SK-N-SH (cell line): ENCODE measurements at regions not wholly inside any gene's neighbourhood (a gene's known extent, or its start where the extent isn't known, plus 50 kb on each side); places are given as distances from the start of the nearest gene placed in this dataset.

Experiments used
- CTCF ChIA-PET: fragments of 300-600, 350-600 bp; formaldehyde crosslinking; extraction: SDS; loops from one replicate; lab custom pipeline; 2021; lab: Yijun Ruan, JAX
- POLR2A ChIA-PET: fragments of 350-600 bp; sonication (Branson Sonifier 250); formaldehyde crosslinking; extraction: SDS; loops from one replicate; lab custom pipeline; 2020; ENCODE audit warnings: antibody characterized with exemption, inconsistent platforms; lab: Yijun Ruan, JAX
- DNase-seq: peaks from one replicate; pipeline ENCODE4 v3.0.0; 2012
- H2AFZ ChIP-seq: fragments of 200-600 bp; sonication (generic); 2 replicates; pipeline ENCODE4 v1.8.1; 2016; ENCODE audit warnings: antibody characterized with exemption, mild to moderate bottlenecking, low read depth
- H3F3A ChIP-seq: fragments of 200-600 bp; sonication (generic); replicated peaks from 2 replicates; pipeline ENCODE3; 2016; ENCODE audit warnings: antibody characterized with exemption, mild to moderate bottlenecking; ENCODE audit not compliant: insufficient read depth
- H3K27ac ChIP-seq, 2 experiments: fragments of 200-500 bp in 1 of 2; fragments of 200-600 bp in 1 of 2; sonication (Bioruptor generic) in 1 of 2; sonication (generic), shearing (Covaris generic) in 1 of 2; 2 replicates each; pipeline versions ENCODE4 v1.5.1 to v1.6.1; 2014 to 2016; ENCODE audit warnings: low read depth in 2 of 2, inconsistent platforms in 1 of 2, low read length in 1 of 2, mild to moderate bottlenecking in 1 of 2, mixed read lengths in 1 of 2
- H3K27me3 ChIP-seq: fragments of 200-600 bp; sonication (generic), shearing (Covaris generic); 2 replicates; pipeline ENCODE4 v1.6.1; 2016; ENCODE audit warnings: mixed run types; ENCODE audit not compliant: insufficient read depth
- H3K36me3 ChIP-seq, 2 experiments: fragments of 200-500 bp in 1 of 2; fragments of 200-600 bp in 1 of 2; sonication (Bioruptor generic) in 1 of 2; sonication (generic) in 1 of 2; replicated peaks in 1 of 2; 2 replicates each; pipeline versions ENCODE3 to v1.5.1; 2014 to 2016; ENCODE audit warnings: low read length in 1 of 2, mild to moderate bottlenecking in 1 of 2; ENCODE audit not compliant: insufficient read depth in 2 of 2, control insufficient read depth in 1 of 2
- H3K4me1 ChIP-seq, 2 experiments: fragments of 200-500 bp in 1 of 2; fragments of 200-600 bp in 1 of 2; sonication (Bioruptor generic) in 1 of 2; sonication (generic), shearing (Covaris generic) in 1 of 2; 2 replicates each; pipeline versions ENCODE4 v1.5.1 to v1.6.1; 2014 to 2016; ENCODE audit warnings: low read depth in 1 of 2, low read length in 1 of 2, mixed run types in 1 of 2; ENCODE audit not compliant: insufficient read depth in 2 of 2, control insufficient read depth in 1 of 2
- H3K4me2 ChIP-seq: fragments of 200-600 bp; sonication (generic), shearing (Covaris generic); 2 replicates; pipeline ENCODE4 v1.6.1; 2017; ENCODE audit warnings: mixed run types
- H3K4me3 ChIP-seq, 2 experiments: fragments of 200-500 bp in 1 of 2; fragments of 200-600 bp in 1 of 2; sonication (Bioruptor generic) in 1 of 2; sonication (generic), shearing (Covaris generic) in 1 of 2; 2 replicates each; pipeline versions ENCODE4 v1.5.1 to v1.8.1; 2014 to 2016; ENCODE audit warnings: low read depth in 2 of 2, inconsistent platforms in 1 of 2, low read length in 1 of 2, mild to moderate bottlenecking in 1 of 2, mixed read lengths in 1 of 2, moderate library complexity in 1 of 2
- H3K79me2 ChIP-seq: fragments of 200-600 bp; sonication (generic); 2 replicates; pipeline ENCODE4 v1.8.1; 2017; ENCODE audit warnings: mild to moderate bottlenecking; ENCODE audit not compliant: insufficient read depth
- H3K9ac ChIP-seq: fragments of 200-600 bp; sonication (generic); 2 replicates; pipeline ENCODE4 v1.6.1; 2017; ENCODE audit warnings: mixed run types
- H3K9me2 ChIP-seq: fragments of 200-600 bp; sonication (generic); 2 replicates; pipeline ENCODE4 v1.6.1; 2017; ENCODE audit warnings: mixed run types
- H3K9me3 ChIP-seq: fragments of 200-600 bp; sonication (generic); 2 replicates; pipeline ENCODE4 v1.6.1; 2017; ENCODE audit warnings: mixed run types, mild to moderate bottlenecking, moderate library complexity
- H4K20me1 ChIP-seq: fragments of 200-600 bp; sonication (generic); 2 replicates; pipeline ENCODE4 v1.6.1; 2017; ENCODE audit warnings: mild to moderate bottlenecking, mixed run types; ENCODE audit not compliant: insufficient read depth
- CHD2 ChIP-seq: fragments of 150-350 bp; IDR thresholded peaks from 2 replicates; pipeline ENCODE4 v1.6.1; 2018; ENCODE audit warnings: low read length; ENCODE audit not compliant: partially characterized antibody
- ELF1 ChIP-seq: IDR thresholded peaks from 2 replicates; pipeline ENCODE4 v1.4.0; 2012
- EP300 ChIP-seq, 2 experiments: IDR thresholded peaks; 2 replicates each; pipeline versions ENCODE4 v1.4.0 to v1.6.1; 2012; ENCODE audit warnings: borderline replicate concordance in 1 of 2, low read depth in 1 of 2, low read length in 1 of 2
- FOSL2 ChIP-seq: IDR thresholded peaks from 2 replicates; pipeline ENCODE4 v1.4.0; 2012; ENCODE audit warnings: low read depth, mild to moderate bottlenecking, moderate library complexity, borderline replicate concordance
- JUND ChIP-seq: IDR thresholded peaks from 2 replicates; pipeline ENCODE4 v1.4.0; 2012
- NFIC ChIP-seq: IDR thresholded peaks from 2 replicates; pipeline ENCODE4 v1.4.0; 2012; ENCODE audit warnings: borderline replicate concordance
- NRF1 ChIP-seq: IDR thresholded peaks from 2 replicates; pipeline ENCODE4 v1.6.1; 2012; ENCODE audit warnings: low read depth, mild to moderate bottlenecking, low read length
- POLR2AphosphoS5 ChIP-seq: IDR thresholded peaks from 2 replicates; pipeline ENCODE4 v1.6.1; 2012; ENCODE audit warnings: low read depth, low read length
- RCOR1 ChIP-seq: fragments of 150-350 bp; IDR thresholded peaks from 2 replicates; pipeline ENCODE4 v1.6.1; 2017; ENCODE audit warnings: antibody characterized with exemption, low read length
- REST ChIP-seq: IDR thresholded peaks from 2 replicates; pipeline ENCODE4 v1.6.1; 2012; ENCODE audit warnings: mild to moderate bottlenecking, low read depth, low read length, moderate library complexity
- TCF12 ChIP-seq: IDR thresholded peaks from 2 replicates; pipeline ENCODE4 v1.4.0; 2012
- USF2 ChIP-seq: fragments of 150-350 bp; IDR thresholded peaks from 2 replicates; pipeline ENCODE4 v1.6.1; 2017; ENCODE audit warnings: antibody characterized with exemption, low read length, low read depth, borderline replicate concordance
- YY1 ChIP-seq: IDR thresholded peaks from 2 replicates; pipeline ENCODE4 v1.4.0; 2012; ENCODE audit warnings: low read depth, mild to moderate bottlenecking
- WGBS: methylation state at CpG from one replicate; pipeline ENCODE4 v1.1.6; 2017; ENCODE audit warnings: low lambda C conversion rate; 5-methylcytosine and 5-hydroxymethylcytosine counted together

GRCh38 chr11:134901542-134901941, 489.5 kb upstream of the B3GAT1 start:
- 26% methylated on average over 7 of the region's 7 CpGs for WGBS
- CTCF ChIA-PET, result interaction anchor here (2.1 kb wide), 1 partner anchor 33 kb away, joined by 6 read pairs; no protein-coding TSS in a partner anchor
- peaks cover 0 to 8% of the 10 kb centered on the region in 2 experiments; a peak in 1 of 4 replicates for H3K4me1 ChIP-seq
- no peak overlapping the region for H3K4me2 ChIP-seq
- H3F3A ChIP-seq, result no peaks in the 10 kb centered on the region
- TF ChIP-seq CHD2 (no peak), NFIC (no peak), YY1 (no peak)
- DNase-seq, result no peak
- no peaks in the 10 kb centered on the region for H3K9me2 ChIP-seq
- H3K9ac ChIP-seq, result no peak overlapping the region
- POLR2A ChIA-PET, result no interaction called here
- no peaks in the 10 kb centered on the region for H3K36me3 ChIP-seq
- H3K4me3 ChIP-seq, result no peak overlapping the region
- H3K27me3 ChIP-seq, result no peaks in the 10 kb centered on the region
- H4K20me1 ChIP-seq, result no peaks in the 10 kb centered on the region
- H3K9me3 ChIP-seq, result no peaks in the 10 kb centered on the region; the same call in 1 of the 2 replicates
- no peak overlapping the region for H2AFZ ChIP-seq
- no peaks in the 10 kb centered on the region for H3K79me2 ChIP-seq
- H3K27ac ChIP-seq, result no peak overlapping the region

- H3K9me2 ChIP-seq, result no peaks in the 10 kb centered on the region
- H3K79me2 ChIP-seq, result no peaks in the 10 kb centered on the region
- H3K9ac ChIP-seq, result no peak overlapping the region
- H4K20me1 ChIP-seq, result no peaks in the 10 kb centered on the region
- TF ChIP-seq RCOR1 (0 out of 2 replicates have a peak, but pooled peaks have one; percentile 17), TCF12 (no peak), FOSL2 (no peak)
- WGBS, result 17% methylated on average over 12 of the region's 13 CpGs
- no peak overlapping the region for H3K4me2 ChIP-seq
- ChIA-PET CTCF (interaction anchor here (0.7 kb wide), 1 partner anchor 26 kb away, joined by 3 read pairs; no protein-coding TSS in a partner anchor), POLR2A (no interaction called here)
- DNase-seq, result no peak
- H3K27ac ChIP-seq, result no peak overlapping the region
- no peaks in the 10 kb centered on the region; the same call in 1 of the 2 replicates for H3K9me3 ChIP-seq
- H2AFZ ChIP-seq, result no peak overlapping the region
- no peaks in the 10 kb centered on the region for H3K36me3 ChIP-seq
- H3F3A ChIP-seq, result no peaks in the 10 kb centered on the region
- no peak overlapping the region for H3K4me3 ChIP-seq
- no peaks in the 10 kb centered on the region for H3K27me3 ChIP-seq
- peaks cover 0 to 5% of the 10 kb centered on the region in 2 experiments; a peak in 2 of 4 replicates for H3K4me1 ChIP-seq
These were observed 482.0 kb upstream of the B3GAT1 start for GRCh38 chr11:134893810-134894685.

GRCh38 chr11:134890446-134890845, 478.4 kb upstream of the B3GAT1 start:
- 10% methylated on average over 2 of the region's 5 CpGs for WGBS
- no peaks in the 10 kb centered on the region for H3K9me2 ChIP-seq
- TF ChIP-seq REST (no peak), NRF1 (no peak), EP300 (IDR thresholded peaks at IDR 0.05; ENCODE audit: borderline replicate concordance in 1 of 2, low read depth in 1 of 2, low read length in 1 of 2) (no peak), USF2 (no peak), POLR2AphosphoS5 (no peak), ELF1 (no peak), JUND (no peak)
- TF ChIP-seq, all 33 proteins: peak for 0
- Histone ChIP-seq H2AFZ (no peak overlapping the region), H4K20me1 (no peaks in the 10 kb centered on the region), H3K4me1 (peaks cover 0 to 11% of the 10 kb centered on the region in 2 experiments; a peak in 2 of 4 replicates), H3K9me3 (no peaks in the 10 kb centered on the region), H3K36me3 (no peaks in the 10 kb centered on the region), H3K4me3 (no peak overlapping the region), H3K4me2 (no peak overlapping the region), H3K9ac (no peak overlapping the region), H3F3A (no peaks in the 10 kb centered on the region), H3K27me3 (no peaks in the 10 kb centered on the region), H3K79me2 (no peaks in the 10 kb centered on the region), H3K27ac (no peak overlapping the region)
- POLR2A ChIA-PET, result no interaction called here
- DNase-seq, result no peak
- CTCF ChIA-PET, result no interaction called here
